WTC11 (cell line): ENCODE measurements at regions not wholly inside any gene's neighbourhood (a gene's known extent, or its start where the extent isn't known, plus 50 kb on each side); places are given as distances from the start of the nearest gene placed in this dataset.

Source experiments
- ATAC-seq: fragments of 200-7000 bp; cut with Tn5 transposase; 2 replicates; pipeline ENCODE4 v1.10.0; 2021; ENCODE audit warnings: mild to moderate bottlenecking, moderate library complexity
- CTCF ChIA-PET: fragments of 300-600 bp; sonication (Branson Sonifier 250); formaldehyde crosslinking; loops from one replicate; lab custom pipeline; 2021; ENCODE audit warnings: antibody characterized with exemption; lab: Charles Lee
- POLR2A ChIA-PET: fragments of 350-600 bp; sonication (Branson Sonifier 250); formaldehyde crosslinking; loops from one replicate; lab custom pipeline; 2021; ENCODE audit warnings: antibody characterized with exemption; lab: Charles Lee
- DNase-seq: peaks from one replicate; pipeline ENCODE4 v3.0.0; 2021; ENCODE audit warnings: low spot score
- H3K27ac Mint-ChIP-seq: 2 replicates; pipeline ENCODE4 v1.8.0; 2021; ENCODE audit warnings: mixed read lengths
- H3K27me3 Mint-ChIP-seq: 2 replicates; pipeline ENCODE4 v1.8.0; 2021; ENCODE audit warnings: low read depth, mild to moderate bottlenecking, moderate library complexity, mixed read lengths
- H3K36me3 Mint-ChIP-seq: 2 replicates; pipeline ENCODE4 v1.8.0; 2021; ENCODE audit warnings: mixed read lengths
- H3K4me1 Mint-ChIP-seq: 2 replicates; pipeline ENCODE4 v1.8.0; 2022; ENCODE audit warnings: mixed read lengths
- H3K4me3 Mint-ChIP-seq: 2 replicates; pipeline ENCODE4 v1.8.0; 2021; ENCODE audit warnings: mild to moderate bottlenecking, moderate library complexity, mixed read lengths
- H3K9me3 Mint-ChIP-seq: 2 replicates; pipeline ENCODE4 v1.8.0; 2021; ENCODE audit warnings: mixed read lengths
- ATF1 ChIP-seq: sonication (generic); formaldehyde crosslinking; IDR thresholded peaks from 2 replicates; pipeline ENCODE4 v1.8.1; 2023; ENCODE audit warnings: mild to moderate bottlenecking, moderate library complexity, missing genetic modification reagents
- CREB1 ChIP-seq: sonication (generic); formaldehyde crosslinking; IDR thresholded peaks from 2 replicates; pipeline ENCODE4 v1.8.0; 2023; ENCODE audit warnings: mild to moderate bottlenecking, missing genetic modification reagents
- EMX1 ChIP-seq: fragments of 250-450 bp; sonication (Bioruptor Pico); IDR thresholded peaks from 2 replicates; pipeline ENCODE4 v1.8.0; 2021; ENCODE audit warnings: mild to moderate bottlenecking
- FOXJ3 ChIP-seq: sonication (generic); formaldehyde crosslinking; IDR thresholded peaks from 2 replicates; pipeline ENCODE4 v1.9.0; 2021; ENCODE audit warnings: missing genetic modification reagents, mild to moderate bottlenecking, borderline replicate concordance
- GTF2I ChIP-seq: fragments of 250-450 bp; sonication (Bioruptor Pico); conservative IDR thresholded peaks from 2 replicates; pipeline ENCODE4 v1.4.0; 2021; ENCODE audit warnings: mild to moderate bottlenecking
- IRF2 ChIP-seq: sonication (generic); formaldehyde crosslinking; IDR thresholded peaks from 2 replicates; pipeline ENCODE4 v1.8.0; 2022; ENCODE audit warnings: low read depth, missing genetic modification reagents, borderline replicate concordance
- RELA ChIP-seq: sonication (generic); formaldehyde crosslinking; IDR thresholded peaks from 2 replicates; pipeline ENCODE4 v1.8.1; 2022; ENCODE audit warnings: missing genetic modification reagents, mild to moderate bottlenecking, borderline replicate concordance
- SMAD3 ChIP-seq: sonication (generic); formaldehyde crosslinking; IDR thresholded peaks from 2 replicates; pipeline ENCODE4 v1.8.0; 2022; ENCODE audit warnings: missing genetic modification reagents, mild to moderate bottlenecking, borderline replicate concordance
- TEAD1 ChIP-seq: sonication (generic); formaldehyde crosslinking; IDR thresholded peaks from 2 replicates; pipeline ENCODE4 v1.8.0; 2022; ENCODE audit warnings: mild to moderate bottlenecking, missing genetic modification reagents
- ZNF396 ChIP-seq: fragments of 250-450 bp; sonication (Bioruptor Pico); IDR thresholded peaks from 2 replicates; pipeline ENCODE4 v1.8.0; 2021; ENCODE audit warnings: mild to moderate bottlenecking, moderate library complexity, borderline replicate concordance
- TF ChIP-seq, protein P1 (sequence below): sonication (generic); formaldehyde crosslinking; IDR thresholded peaks from 2 replicates; pipeline ENCODE4 v1.8.1; 2023; ENCODE audit warnings: mild to moderate bottlenecking, moderate library complexity, missing genetic modification reagents
- TF ChIP-seq, protein P2 (sequence below): sonication (generic); formaldehyde crosslinking; IDR thresholded peaks from 2 replicates; pipeline ENCODE4 v1.8.1; 2023; ENCODE audit warnings: mild to moderate bottlenecking, missing genetic modification reagents
- TF ChIP-seq, protein P3 (sequence below): sonication (generic); formaldehyde crosslinking; IDR thresholded peaks from 2 replicates; pipeline ENCODE4 v1.8.0; 2023; ENCODE audit warnings: mild to moderate bottlenecking, missing genetic modification reagents
- TF ChIP-seq, protein P4 (sequence below): sonication (generic); formaldehyde crosslinking; IDR thresholded peaks from 2 replicates; pipeline ENCODE4 v1.8.0; 2022; ENCODE audit warnings: mild to moderate bottlenecking, missing genetic modification reagents
- TF ChIP-seq, protein P5 (sequence below): sonication (generic); formaldehyde crosslinking; IDR thresholded peaks from 2 replicates; pipeline ENCODE4 v1.8.1; 2023; ENCODE audit warnings: mild to moderate bottlenecking, missing genetic modification reagents
- TF ChIP-seq, protein P6 (sequence below): sonication (generic); formaldehyde crosslinking; IDR thresholded peaks from 2 replicates; pipeline ENCODE4 v1.8.1; 2023; ENCODE audit warnings: mild to moderate bottlenecking, missing genetic modification reagents, moderate library complexity
- TF ChIP-seq, protein P7 (sequence below): sonication (generic); formaldehyde crosslinking; IDR thresholded peaks from 2 replicates; pipeline ENCODE4 v1.8.1; 2023; ENCODE audit warnings: mild to moderate bottlenecking, missing genetic modification reagents, moderate library complexity
- TF ChIP-seq, protein P8 (sequence below): fragments of 250-450 bp; sonication (Bioruptor Pico); IDR thresholded peaks from 2 replicates; pipeline ENCODE4 v2.1.2; 2022; ENCODE audit warnings: mild to moderate bottlenecking, moderate library complexity

DNA sequence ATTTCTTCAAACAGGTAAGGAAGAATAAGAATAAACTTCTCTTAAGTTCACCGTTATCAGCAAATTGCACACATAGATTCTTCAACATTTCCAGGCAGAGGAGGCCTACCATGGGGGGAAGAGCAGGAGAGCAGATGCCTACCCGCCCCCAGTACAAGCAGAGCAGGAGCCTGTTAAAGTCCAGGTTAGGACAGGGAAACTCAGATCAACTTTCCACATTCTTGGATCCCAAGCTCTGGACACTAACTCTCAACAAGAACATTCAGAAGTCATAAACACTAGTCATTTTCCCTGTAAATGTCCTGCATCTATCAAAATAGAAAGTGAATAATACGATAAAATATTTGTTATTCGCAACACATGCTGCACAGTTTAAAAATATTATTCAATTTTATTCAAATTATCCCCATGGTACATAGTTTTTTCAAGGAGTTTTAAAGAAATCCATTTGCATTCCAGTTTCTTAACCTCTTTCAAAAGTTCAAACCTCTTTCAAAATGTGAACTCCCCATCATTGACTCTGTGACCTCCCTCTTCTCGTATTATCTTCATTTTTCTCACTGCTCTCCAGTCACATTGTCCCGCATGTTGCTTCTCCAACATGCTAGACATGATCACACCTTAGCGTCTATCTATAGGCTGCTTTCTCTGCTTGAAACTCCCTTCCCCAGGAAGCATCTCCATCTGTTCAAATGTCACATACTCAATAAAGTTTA, 185.2 kb upstream of the NEIL3 start (continued):
- TF ChIP-seq RELA (CRISPR knock-in tag) (no peak), TEAD1 (CRISPR knock-in tag) (no peak), ZNF396 (CRISPR knock-in tag) (no peak), IRF2 (CRISPR knock-in tag) (no peak)
- TF ChIP-seq, protein P1, sequence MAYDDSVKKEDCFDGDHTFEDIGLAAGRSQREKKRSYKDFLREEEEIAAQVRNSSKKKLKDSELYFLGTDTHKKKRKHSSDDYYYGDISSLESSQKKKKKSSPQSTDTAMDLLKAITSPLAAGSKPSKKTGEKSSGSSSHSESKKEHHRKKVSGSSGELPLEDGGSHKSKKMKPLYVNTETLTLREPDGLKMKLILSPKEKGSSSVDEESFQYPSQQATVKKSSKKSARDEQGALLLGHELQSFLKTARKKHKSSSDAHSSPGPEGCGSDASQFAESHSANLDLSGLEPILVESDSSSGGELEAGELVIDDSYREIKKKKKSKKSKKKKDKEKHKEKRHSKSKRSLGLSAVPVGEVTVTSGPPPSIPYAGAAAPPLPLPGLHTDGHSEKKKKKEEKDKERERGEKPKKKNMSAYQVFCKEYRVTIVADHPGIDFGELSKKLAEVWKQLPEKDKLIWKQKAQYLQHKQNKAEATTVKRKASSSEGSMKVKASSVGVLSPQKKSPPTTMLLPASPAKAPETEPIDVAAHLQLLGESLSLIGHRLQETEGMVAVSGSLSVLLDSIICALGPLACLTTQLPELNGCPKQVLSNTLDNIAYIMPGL (CRISPR knock-in tag), result no peak
- TF ChIP-seq, protein P2, sequence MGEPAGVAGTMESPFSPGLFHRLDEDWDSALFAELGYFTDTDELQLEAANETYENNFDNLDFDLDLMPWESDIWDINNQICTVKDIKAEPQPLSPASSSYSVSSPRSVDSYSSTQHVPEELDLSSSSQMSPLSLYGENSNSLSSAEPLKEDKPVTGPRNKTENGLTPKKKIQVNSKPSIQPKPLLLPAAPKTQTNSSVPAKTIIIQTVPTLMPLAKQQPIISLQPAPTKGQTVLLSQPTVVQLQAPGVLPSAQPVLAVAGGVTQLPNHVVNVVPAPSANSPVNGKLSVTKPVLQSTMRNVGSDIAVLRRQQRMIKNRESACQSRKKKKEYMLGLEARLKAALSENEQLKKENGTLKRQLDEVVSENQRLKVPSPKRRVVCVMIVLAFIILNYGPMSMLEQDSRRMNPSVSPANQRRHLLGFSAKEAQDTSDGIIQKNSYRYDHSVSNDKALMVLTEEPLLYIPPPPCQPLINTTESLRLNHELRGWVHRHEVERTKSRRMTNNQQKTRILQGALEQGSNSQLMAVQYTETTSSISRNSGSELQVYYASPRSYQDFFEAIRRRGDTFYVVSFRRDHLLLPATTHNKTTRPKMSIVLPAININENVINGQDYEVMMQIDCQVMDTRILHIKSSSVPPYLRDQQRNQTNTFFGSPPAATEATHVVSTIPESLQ (CRISPR knock-in tag), result no peak
- TF ChIP-seq, protein P3, sequence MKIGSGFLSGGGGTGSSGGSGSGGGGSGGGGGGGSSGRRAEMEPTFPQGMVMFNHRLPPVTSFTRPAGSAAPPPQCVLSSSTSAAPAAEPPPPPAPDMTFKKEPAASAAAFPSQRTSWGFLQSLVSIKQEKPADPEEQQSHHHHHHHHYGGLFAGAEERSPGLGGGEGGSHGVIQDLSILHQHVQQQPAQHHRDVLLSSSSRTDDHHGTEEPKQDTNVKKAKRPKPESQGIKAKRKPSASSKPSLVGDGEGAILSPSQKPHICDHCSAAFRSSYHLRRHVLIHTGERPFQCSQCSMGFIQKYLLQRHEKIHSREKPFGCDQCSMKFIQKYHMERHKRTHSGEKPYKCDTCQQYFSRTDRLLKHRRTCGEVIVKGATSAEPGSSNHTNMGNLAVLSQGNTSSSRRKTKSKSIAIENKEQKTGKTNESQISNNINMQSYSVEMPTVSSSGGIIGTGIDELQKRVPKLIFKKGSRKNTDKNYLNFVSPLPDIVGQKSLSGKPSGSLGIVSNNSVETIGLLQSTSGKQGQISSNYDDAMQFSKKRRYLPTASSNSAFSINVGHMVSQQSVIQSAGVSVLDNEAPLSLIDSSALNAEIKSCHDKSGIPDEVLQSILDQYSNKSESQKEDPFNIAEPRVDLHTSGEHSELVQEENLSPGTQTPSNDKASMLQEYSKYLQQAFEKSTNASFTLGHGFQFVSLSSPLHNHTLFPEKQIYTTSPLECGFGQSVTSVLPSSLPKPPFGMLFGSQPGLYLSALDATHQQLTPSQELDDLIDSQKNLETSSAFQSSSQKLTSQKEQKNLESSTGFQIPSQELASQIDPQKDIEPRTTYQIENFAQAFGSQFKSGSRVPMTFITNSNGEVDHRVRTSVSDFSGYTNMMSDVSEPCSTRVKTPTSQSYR (CRISPR knock-in tag), result no peak
- TF ChIP-seq, protein P4, sequence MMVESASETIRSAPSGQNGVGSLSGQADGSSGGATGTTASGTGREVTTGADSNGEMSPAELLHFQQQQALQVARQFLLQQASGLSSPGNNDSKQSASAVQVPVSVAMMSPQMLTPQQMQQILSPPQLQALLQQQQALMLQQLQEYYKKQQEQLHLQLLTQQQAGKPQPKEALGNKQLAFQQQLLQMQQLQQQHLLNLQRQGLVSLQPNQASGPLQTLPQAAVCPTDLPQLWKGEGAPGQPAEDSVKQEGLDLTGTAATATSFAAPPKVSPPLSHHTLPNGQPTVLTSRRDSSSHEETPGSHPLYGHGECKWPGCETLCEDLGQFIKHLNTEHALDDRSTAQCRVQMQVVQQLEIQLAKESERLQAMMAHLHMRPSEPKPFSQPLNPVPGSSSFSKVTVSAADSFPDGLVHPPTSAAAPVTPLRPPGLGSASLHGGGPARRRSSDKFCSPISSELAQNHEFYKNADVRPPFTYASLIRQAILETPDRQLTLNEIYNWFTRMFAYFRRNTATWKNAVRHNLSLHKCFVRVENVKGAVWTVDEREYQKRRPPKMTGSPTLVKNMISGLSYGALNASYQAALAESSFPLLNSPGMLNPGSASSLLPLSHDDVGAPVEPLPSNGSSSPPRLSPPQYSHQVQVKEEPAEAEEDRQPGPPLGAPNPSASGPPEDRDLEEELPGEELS (CRISPR knock-in tag), result no peak
- TF ChIP-seq, protein P5, sequence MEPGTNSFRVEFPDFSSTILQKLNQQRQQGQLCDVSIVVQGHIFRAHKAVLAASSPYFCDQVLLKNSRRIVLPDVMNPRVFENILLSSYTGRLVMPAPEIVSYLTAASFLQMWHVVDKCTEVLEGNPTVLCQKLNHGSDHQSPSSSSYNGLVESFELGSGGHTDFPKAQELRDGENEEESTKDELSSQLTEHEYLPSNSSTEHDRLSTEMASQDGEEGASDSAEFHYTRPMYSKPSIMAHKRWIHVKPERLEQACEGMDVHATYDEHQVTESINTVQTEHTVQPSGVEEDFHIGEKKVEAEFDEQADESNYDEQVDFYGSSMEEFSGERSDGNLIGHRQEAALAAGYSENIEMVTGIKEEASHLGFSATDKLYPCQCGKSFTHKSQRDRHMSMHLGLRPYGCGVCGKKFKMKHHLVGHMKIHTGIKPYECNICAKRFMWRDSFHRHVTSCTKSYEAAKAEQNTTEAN (CRISPR knock-in tag), result no peak

DNA sequence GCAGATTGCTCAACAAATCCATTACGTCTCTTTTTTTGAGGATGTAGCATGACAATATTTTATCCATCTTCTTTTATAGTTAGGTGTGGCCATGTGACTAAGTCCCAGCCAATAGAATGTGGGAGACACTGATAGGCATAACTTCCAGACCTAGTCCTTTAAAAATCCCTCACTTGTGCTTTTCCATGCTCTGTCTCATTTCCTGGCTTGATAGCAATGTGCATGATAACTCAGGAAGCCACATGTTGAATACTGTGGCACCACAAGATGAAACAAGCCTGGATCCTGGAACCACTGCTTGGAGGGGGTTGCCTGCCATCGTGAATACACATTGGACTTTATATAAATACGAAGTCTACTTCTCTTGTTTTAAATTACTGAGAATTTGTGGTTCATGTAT, 184.0 kb upstream of the NEIL3 start:
- DNase-seq, result no peak
- H3K4me1 Mint-ChIP-seq, result peaks cover 3% of the 10 kb centered on the region
- no peak overlapping the region for H3K27ac Mint-ChIP-seq
- no peak overlapping the region for H3K4me3 Mint-ChIP-seq
- H3K27me3 Mint-ChIP-seq, result no peaks in the 10 kb centered on the region
- no peak for TF ChIP-seq EMX1 (CRISPR knock-in tag)
- TF ChIP-seq, all 79 proteins: peak for 0
- ChIA-PET CTCF (no interaction called here), POLR2A (no interaction called here)
- H3K9me3 Mint-ChIP-seq, result peaks cover 42% of the 10 kb centered on the region
- no peak for ATAC-seq
- H3K36me3 Mint-ChIP-seq, result peaks cover 25% of the 10 kb centered on the region

DNA sequence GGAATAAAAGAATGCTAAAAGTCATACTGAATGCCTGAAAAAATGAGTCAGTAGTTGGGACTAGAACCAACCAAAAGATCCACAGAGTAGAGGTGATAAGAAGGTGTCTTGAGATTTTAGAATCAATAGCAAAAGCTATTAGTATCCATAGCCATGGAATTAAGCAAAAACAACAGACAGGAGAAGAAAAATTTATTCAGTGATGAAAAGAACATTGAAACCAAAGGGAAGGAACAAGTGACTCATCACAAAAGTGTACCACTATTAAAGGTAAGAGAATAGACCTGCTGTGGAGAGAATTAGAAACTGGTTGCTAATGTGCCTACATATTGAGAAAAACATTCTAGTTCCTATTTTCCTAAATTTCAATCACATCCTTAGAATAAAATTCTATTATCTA, 182.0 kb upstream of the NEIL3 start:
- TF ChIP-seq CREB1 (CRISPR knock-in tag) (no peak), SMAD3 (CRISPR knock-in tag) (no peak), ATF1 (no peak), GTF2I (CRISPR knock-in tag) (no peak), FOXJ3 (no peak), TEAD1 (CRISPR knock-in tag) (no peak), IRF2 (CRISPR knock-in tag) (no peak)
- TF ChIP-seq, protein P6, sequence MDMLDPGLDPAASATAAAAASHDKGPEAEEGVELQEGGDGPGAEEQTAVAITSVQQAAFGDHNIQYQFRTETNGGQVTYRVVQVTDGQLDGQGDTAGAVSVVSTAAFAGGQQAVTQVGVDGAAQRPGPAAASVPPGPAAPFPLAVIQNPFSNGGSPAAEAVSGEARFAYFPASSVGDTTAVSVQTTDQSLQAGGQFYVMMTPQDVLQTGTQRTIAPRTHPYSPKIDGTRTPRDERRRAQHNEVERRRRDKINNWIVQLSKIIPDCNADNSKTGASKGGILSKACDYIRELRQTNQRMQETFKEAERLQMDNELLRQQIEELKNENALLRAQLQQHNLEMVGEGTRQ (CRISPR knock-in tag), result no peak
- TF ChIP-seq, protein P7, sequence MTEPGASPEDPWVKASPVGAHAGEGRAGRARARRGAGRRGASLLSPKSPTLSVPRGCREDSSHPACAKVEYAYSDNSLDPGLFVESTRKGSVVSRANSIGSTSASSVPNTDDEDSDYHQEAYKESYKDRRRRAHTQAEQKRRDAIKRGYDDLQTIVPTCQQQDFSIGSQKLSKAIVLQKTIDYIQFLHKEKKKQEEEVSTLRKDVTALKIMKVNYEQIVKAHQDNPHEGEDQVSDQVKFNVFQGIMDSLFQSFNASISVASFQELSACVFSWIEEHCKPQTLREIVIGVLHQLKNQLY (CRISPR knock-in tag), result no peak
- TF ChIP-seq, protein P8, sequence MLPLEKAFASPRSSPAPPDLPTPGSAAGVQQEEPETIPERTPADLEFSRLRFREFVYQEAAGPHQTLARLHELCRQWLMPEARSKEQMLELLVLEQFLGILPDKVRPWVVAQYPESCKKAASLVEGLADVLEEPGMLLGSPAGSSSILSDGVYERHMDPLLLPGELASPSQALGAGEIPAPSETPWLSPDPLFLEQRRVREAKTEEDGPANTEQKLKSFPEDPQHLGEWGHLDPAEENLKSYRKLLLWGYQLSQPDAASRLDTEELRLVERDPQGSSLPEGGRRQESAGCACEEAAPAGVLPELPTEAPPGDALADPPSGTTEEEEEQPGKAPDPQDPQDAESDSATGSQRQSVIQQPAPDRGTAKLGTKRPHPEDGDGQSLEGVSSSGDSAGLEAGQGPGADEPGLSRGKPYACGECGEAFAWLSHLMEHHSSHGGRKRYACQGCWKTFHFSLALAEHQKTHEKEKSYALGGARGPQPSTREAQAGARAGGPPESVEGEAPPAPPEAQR, result no peak
- ATAC-seq (no peak), DNase-seq (no peak)
- CTCF ChIA-PET, result no interaction called here
- POLR2A ChIA-PET, result no interaction called here
- no peaks in the 10 kb centered on the region for H3K27me3 Mint-ChIP-seq
- no peak overlapping the region for H3K4me3 Mint-ChIP-seq
- peaks cover 49% of the 10 kb centered on the region for H3K9me3 Mint-ChIP-seq
- H3K4me1 Mint-ChIP-seq, result peaks cover 3% of the 10 kb centered on the region
- H3K27ac Mint-ChIP-seq, result no peak overlapping the region
- H3K36me3 Mint-ChIP-seq, result peaks cover 25% of the 10 kb centered on the region
